Naive B cell (primary cell): ENCODE measurements at regions not wholly inside any gene's neighbourhood (a gene's known extent, or its start where the extent isn't known, plus 50 kb on each side); places are given as distances from the start of the nearest gene placed in this dataset.
"Not testable (repeated sequence)": the region's sequence is repeated elsewhere in the genome, so short reads cannot be mapped to it uniquely, and the experiment has no call there.

Experiments used
- ATAC-seq, 2 donors: fragments of 150-1000 bp; cut with Tn5 transposase; 2 replicates each; pipeline ENCODE4 v1.10.0; 2021; ENCODE audit warnings: low read depth in 2 of 2, mild to moderate bottlenecking in 2 of 2, moderate library complexity in 2 of 2
- DNase-seq: peaks from one replicate; pipeline ENCODE4 v3.0.0; 2022
- H3K27ac Mint-ChIP-seq, 6 donors: one replicate each; pipeline ENCODE4 v1.8.0; 2020 to 2022; ENCODE audit warnings: mild to moderate bottlenecking in 6 of 6, mixed read lengths in 6 of 6, moderate library complexity in 5 of 6, inconsistent platforms in 2 of 6
- H3K27me3 Mint-ChIP-seq, 3 donors: one replicate each; pipeline ENCODE4 v1.8.0; 2021 to 2022; ENCODE audit warnings: mixed read lengths in 3 of 3, mild to moderate bottlenecking in 1 of 3
- H3K36me3 Mint-ChIP-seq, 2 donors: one replicate each; pipeline ENCODE4 v1.8.0; 2020 to 2022; ENCODE audit warnings: mixed read lengths in 2 of 2, inconsistent platforms in 1 of 2, mild to moderate bottlenecking in 1 of 2
- H3K4me1 Mint-ChIP-seq, 3 donors: one replicate each; pipeline ENCODE4 v1.8.0; 2020 to 2022; ENCODE audit warnings: mixed read lengths in 3 of 3, inconsistent platforms in 1 of 3, mild to moderate bottlenecking in 1 of 3, moderate library complexity in 1 of 3
- H3K4me3 Mint-ChIP-seq, 8 donors: one replicate each; pipeline ENCODE4 v1.8.0; 2020 to 2022; ENCODE audit warnings: mild to moderate bottlenecking in 8 of 8, mixed read lengths in 8 of 8, moderate library complexity in 8 of 8, inconsistent platforms in 2 of 8
- H3K9me3 Mint-ChIP-seq, 7 donors: one replicate each; pipeline ENCODE4 v1.8.0; 2020 to 2022; ENCODE audit warnings: mixed read lengths in 7 of 7, mild to moderate bottlenecking in 5 of 7, inconsistent platforms in 2 of 7, moderate library complexity in 1 of 7

GRCh38 chr7:11252705-11253272, 279.1 kb downstream of the PHF14 start:
- H3K27ac Mint-ChIP-seq, result no peak overlapping the region
- DNase-seq (no peak), ATAC-seq (no peak)
- H3K4me3 Mint-ChIP-seq, result no peak overlapping the region
- H3K9me3 Mint-ChIP-seq, result peaks cover 0 to 2% (median 0%) of the 10 kb centered on the region in 7 donors
- no peaks in the 10 kb centered on the region for H3K4me1 Mint-ChIP-seq
- H3K36me3 Mint-ChIP-seq, result no peaks in the 10 kb centered on the region
- H3K27me3 Mint-ChIP-seq, result no peaks in the 10 kb centered on the region

DNA sequence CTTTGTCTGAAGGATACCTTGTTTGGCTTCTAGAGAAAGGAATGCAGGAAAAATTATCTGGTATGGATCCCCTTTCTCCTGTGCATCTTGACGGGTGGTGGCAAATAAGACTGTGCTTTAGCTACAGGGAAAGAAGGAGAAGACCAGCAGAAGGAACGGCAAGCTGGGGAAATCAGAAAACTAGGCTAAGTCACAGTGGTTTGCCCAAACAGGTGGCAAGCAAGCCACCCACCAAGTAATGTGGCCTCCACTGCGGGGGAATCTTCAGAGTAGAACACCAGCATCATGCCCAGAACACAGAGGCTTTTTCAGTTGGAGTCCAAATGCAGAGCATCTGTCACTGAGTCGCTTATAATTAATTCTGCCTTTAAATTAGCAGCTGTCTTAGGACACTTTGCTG, 282.8 kb downstream of the PHF14 start:
- ATAC-seq (no peak), DNase-seq (no peak)
- Mint-ChIP-seq H3K27me3 (no peaks in the 10 kb centered on the region), H3K4me1 (no peaks in the 10 kb centered on the region), H3K9me3 (peaks cover 0 to 4% (median 0%) of the 10 kb centered on the region in 7 donors), H3K36me3 (no peaks in the 10 kb centered on the region), H3K27ac (no peak overlapping the region), H3K4me3 (no peak overlapping the region)

GRCh38 chr7:11261470-11261869, 287.8 kb downstream of the PHF14 start:
- Mint-ChIP-seq H3K27ac (no peak overlapping the region), H3K36me3 (no peaks in the 10 kb centered on the region), H3K27me3 (peaks cover 0 to 6% (median 0%) of the 10 kb centered on the region in 3 donors), H3K4me3 (no peak overlapping the region), H3K9me3 (peaks cover 0 to 5% (median 0%) of the 10 kb centered on the region in 7 donors), H3K4me1 (no peaks in the 10 kb centered on the region)
- no peak for DNase-seq
- no peak for ATAC-seq

DNA sequence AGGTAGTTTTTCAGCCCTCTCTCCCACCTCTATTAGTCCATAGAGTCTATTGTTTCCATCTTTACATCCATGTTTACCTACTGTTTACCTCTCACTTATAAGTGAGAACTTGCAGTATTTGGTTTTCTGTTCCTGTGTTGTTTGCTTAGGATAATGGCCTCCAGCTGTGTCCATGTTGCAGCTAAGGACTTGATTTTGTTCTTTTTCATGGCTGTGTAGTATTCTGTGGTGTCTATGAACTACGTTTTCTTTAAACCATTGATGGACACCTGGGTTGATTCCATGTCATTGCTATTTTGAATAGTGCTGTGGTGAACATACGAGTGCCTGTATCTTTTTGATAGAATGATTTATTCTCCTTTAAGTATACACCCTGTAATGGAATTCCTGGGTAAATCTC, 292.4 kb downstream of the PHF14 start:
- Mint-ChIP-seq H3K4me3 (no peak overlapping the region), H3K9me3 (peaks cover 0 to 13% (median 5%) of the 10 kb centered on the region in 7 donors), H3K27me3 (peaks cover 0 to 6% (median 0%) of the 10 kb centered on the region in 3 donors), H3K27ac (no peak overlapping the region), H3K36me3 (no peaks in the 10 kb centered on the region), H3K4me1 (no peaks in the 10 kb centered on the region)
- DNase-seq (no peak), ATAC-seq (no peak)

- Mint-ChIP-seq H3K36me3 (no peaks in the 10 kb centered on the region), H3K4me1 (no peaks in the 10 kb centered on the region), H3K27ac (no peak overlapping the region), H3K9me3 (peaks cover 0 to 9% (median 2%) of the 10 kb centered on the region in 7 donors), H3K27me3 (no peaks in the 10 kb centered on the region), H3K4me3 (no peak overlapping the region)
- ATAC-seq (no peak), DNase-seq (no peak)
These were observed 298.7 kb downstream of the PHF14 start for GRCh38 chr7:11272352-11272751.

DNA sequence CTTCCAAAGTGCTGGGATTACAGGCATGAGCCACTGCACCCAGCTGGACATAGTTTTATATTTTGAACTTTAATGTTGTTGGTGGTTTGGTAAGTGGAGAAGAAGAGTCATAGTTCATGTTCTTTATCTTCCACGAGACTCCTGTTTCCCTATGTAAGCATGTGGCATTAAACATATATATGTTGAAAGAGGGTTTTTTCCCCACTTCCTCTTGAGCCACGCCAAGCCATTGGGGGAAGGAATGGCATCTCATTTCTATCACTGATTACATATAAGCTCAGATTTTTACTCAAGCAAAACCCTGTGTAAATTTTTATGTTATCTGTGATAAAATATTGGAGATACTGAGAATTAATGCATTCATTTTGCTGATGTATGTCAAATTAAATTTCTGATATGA, 300.4 kb downstream of the PHF14 start:
- ATAC-seq, result no peak
- no peaks in the 10 kb centered on the region for H3K36me3 Mint-ChIP-seq
- H3K27me3 Mint-ChIP-seq, result no peaks in the 10 kb centered on the region
- H3K4me3 Mint-ChIP-seq, result no peak overlapping the region
- H3K27ac Mint-ChIP-seq, result no peak overlapping the region
- H3K4me1 Mint-ChIP-seq, result no peaks in the 10 kb centered on the region
- peaks cover 0 to 1% (median 0%) of the 10 kb centered on the region in 7 donors for H3K9me3 Mint-ChIP-seq
- DNase-seq, result no peak

DNA sequence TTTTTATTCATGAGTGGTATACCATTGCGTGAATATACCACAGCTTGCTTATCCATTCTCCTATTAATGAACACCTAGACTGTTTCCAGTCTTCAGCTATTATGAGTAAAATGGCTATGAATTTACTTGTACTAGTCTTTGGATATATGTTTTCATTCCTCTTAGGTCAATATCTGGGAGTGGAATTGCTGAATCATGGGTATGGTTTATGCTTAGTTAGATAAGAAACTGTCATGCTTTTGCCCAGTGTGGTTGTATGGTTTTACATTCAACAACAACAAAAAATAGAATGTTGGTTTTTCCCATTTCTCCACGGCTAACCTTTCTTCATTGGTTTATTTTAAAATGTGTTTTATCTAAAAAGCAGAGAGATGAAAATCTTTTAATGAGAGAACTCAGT, 308.3 kb downstream of the PHF14 start:
- DNase-seq (no peak), ATAC-seq (no peak)
- Mint-ChIP-seq H3K4me3 (no peak overlapping the region), H3K27ac (no peak overlapping the region), H3K27me3 (no peaks in the 10 kb centered on the region), H3K4me1 (no peaks in the 10 kb centered on the region), H3K9me3 (peaks cover 3 to 16% (median 5%) of the 10 kb centered on the region in 7 donors), H3K36me3 (no peaks in the 10 kb centered on the region)

- DNase-seq, result not testable (repeated sequence)
- H3K27ac Mint-ChIP-seq, result peak overlapping the region in 1 of 6 donors; percentile 85
These were observed 309.9 kb downstream of the PHF14 start for GRCh38 chr7:11283584-11283983.

DNA sequence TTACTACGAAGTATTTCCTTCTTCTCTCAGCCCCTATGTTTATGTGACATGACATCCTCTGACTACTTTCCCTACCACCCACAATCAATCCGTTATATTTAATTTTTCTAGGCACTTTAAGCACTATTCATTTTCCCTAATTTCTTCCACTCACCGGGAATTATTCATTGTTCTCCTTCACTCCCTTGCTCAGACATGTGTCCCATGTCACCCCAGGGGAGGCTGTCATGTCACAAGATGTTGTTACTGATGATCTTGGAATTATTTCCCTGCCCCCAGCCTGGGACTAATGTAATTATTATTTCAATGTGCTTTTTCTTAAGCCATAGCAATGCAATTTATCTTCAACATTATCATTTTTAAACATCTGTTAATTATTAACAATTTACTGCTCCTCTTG, 317.2 kb downstream of the PHF14 start:
- DNase-seq (no peak), ATAC-seq (no peak)
- Mint-ChIP-seq H3K4me3 (no peak overlapping the region), H3K36me3 (no peaks in the 10 kb centered on the region), H3K27me3 (peaks cover 0 to 3% (median 0%) of the 10 kb centered on the region in 3 donors), H3K9me3 (peaks cover 0 to 7% (median 0%) of the 10 kb centered on the region in 7 donors), H3K27ac (no peak overlapping the region), H3K4me1 (no peaks in the 10 kb centered on the region)

More at GRCh38 chr7:11283584-11283983, 309.9 kb downstream of the PHF14 start:
- peaks cover 3 to 16% (median 5%) of the 10 kb centered on the region in 7 donors for H3K9me3 Mint-ChIP-seq
- not testable (repeated sequence) for H3K36me3 Mint-ChIP-seq, H3K4me3 Mint-ChIP-seq, H3K27me3 Mint-ChIP-seq, H3K4me1 Mint-ChIP-seq, ATAC-seq

- no peaks in the 10 kb centered on the region for H3K27me3 Mint-ChIP-seq
- H3K36me3 Mint-ChIP-seq, result no peaks in the 10 kb centered on the region
- H3K4me3 Mint-ChIP-seq, result no peak overlapping the region
- no peak for DNase-seq
- H3K4me1 Mint-ChIP-seq, result no peaks in the 10 kb centered on the region
- peaks cover 0 to 8% (median 0%) of the 10 kb centered on the region in 7 donors for H3K9me3 Mint-ChIP-seq
- ATAC-seq, result no peak
- no peak overlapping the region for H3K27ac Mint-ChIP-seq
These were observed 320.5 kb downstream of the PHF14 start for GRCh38 chr7:11294218-11294617.

DNA sequence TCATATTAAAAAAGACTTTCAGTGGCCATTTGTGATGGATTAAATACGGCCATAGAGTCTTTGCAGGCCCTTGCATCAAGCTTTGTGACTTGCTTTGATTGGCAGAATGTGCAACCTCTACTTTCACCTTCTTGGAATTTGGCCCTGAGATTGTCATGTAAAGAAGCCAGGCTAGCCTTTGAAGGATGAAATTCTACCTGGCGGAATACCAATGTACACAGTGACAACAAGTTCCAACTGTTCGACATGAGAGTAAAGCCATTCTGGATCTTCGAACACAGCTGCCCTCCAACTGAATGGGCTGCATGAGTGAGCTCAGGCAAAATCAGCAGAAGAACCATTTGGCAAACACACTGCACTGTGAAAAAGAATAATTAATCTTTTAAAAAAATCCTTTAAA, 321.3 kb downstream of the PHF14 start:
- Mint-ChIP-seq H3K36me3 (no peaks in the 10 kb centered on the region), H3K9me3 (peaks cover 0 to 8% (median 0%) of the 10 kb centered on the region in 7 donors), H3K4me1 (no peaks in the 10 kb centered on the region), H3K4me3 (no peak overlapping the region), H3K27ac (no peak overlapping the region), H3K27me3 (no peaks in the 10 kb centered on the region)
- ATAC-seq (no peak), DNase-seq (no peak)

- ATAC-seq (no peak), DNase-seq (no peak)
- Mint-ChIP-seq H3K9me3 (peaks cover 0 to 8% (median 3%) of the 10 kb centered on the region in 7 donors), H3K4me3 (no peak overlapping the region), H3K4me1 (no peaks in the 10 kb centered on the region), H3K27me3 (no peaks in the 10 kb centered on the region), H3K36me3 (no peaks in the 10 kb centered on the region), H3K27ac (no peak overlapping the region)
These were observed 323.5 kb downstream of the PHF14 start for GRCh38 chr7:11297126-11297625.

DNA sequence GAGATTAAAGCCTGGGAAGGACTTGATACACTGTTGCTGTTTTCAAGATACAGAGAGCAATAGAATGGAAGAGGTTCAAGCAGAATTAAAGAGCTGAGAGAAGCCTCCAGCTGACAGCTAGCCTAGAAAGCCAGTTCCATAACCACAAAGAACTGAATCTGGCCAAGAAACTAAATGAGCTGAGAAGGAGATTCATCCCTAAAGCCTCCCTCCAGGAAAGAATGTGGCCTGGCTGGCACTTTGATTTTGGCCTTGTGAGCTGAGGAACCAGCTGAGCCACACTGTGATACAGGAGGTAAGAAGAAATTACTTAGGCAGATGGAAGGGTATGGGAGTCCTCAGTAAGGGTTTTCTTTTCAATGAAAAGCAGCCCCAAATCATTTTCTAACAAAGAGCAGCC, 324.1 kb downstream of the PHF14 start:
- no peak for ATAC-seq
- no peak overlapping the region for H3K4me3 Mint-ChIP-seq
- no peaks in the 10 kb centered on the region for H3K27me3 Mint-ChIP-seq
- no peak for DNase-seq
- no peaks in the 10 kb centered on the region for H3K36me3 Mint-ChIP-seq
- H3K9me3 Mint-ChIP-seq, result peaks cover 0 to 9% (median 3%) of the 10 kb centered on the region in 7 donors
- no peaks in the 10 kb centered on the region for H3K4me1 Mint-ChIP-seq
- no peak overlapping the region for H3K27ac Mint-ChIP-seq

DNA sequence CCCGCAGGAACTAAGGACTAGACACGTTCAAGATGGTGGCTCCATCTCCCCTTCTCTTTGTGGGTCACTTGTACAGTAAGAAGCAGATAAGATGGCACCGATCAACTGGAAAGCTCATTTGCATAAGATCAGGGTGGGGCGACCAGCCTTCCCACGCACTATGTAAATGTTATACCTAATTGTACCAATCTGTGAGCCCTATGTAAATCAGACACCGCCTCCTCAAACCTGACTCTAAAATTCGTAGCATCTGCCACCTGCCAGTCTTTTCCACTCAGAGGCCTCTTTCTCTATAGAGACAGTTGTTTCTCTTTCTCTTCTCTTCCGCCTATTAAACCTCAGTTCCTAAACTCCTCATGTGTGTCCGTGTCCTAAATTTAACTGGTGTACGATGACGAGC, 324.5 kb downstream of the PHF14 start:
- no peaks in the 10 kb centered on the region for H3K27me3 Mint-ChIP-seq
- no peaks in the 10 kb centered on the region for H3K4me1 Mint-ChIP-seq
- peak overlapping the region in 1 of 6 donors; percentile 65 for H3K27ac Mint-ChIP-seq
- no peaks in the 10 kb centered on the region for H3K36me3 Mint-ChIP-seq
- no peak overlapping the region for H3K4me3 Mint-ChIP-seq
- DNase-seq, result no peak
- no peak for ATAC-seq
- peaks cover 0 to 13% (median 3%) of the 10 kb centered on the region in 7 donors for H3K9me3 Mint-ChIP-seq
